ENCODE measurements at regions not wholly inside any gene's neighbourhood (a gene's known extent, or its start where the extent isn't known, plus 50 kb on each side); places are given as distances from the start of the nearest gene placed in this dataset.

GRCh38 chr5:179486596-179487051 lies 63.7 kb upstream of the RUFY1 start:
- TF ChIP-seq TAF1 (IDR thresholded peaks at IDR 0.05; ENCODE audit: borderline replicate concordance, low read depth, low read length) (no peak), POLR2A (IDR thresholded peaks at IDR 0.05; ENCODE audit: low read depth, low read length) (no peak), POLR2AphosphoS5 (IDR thresholded peaks at IDR 0.05; ENCODE audit: low read depth, low read length) (no peak)
